ENCODE measurements at regions not wholly inside any gene's neighbourhood (a gene's known extent, or its start where the extent isn't known, plus 50 kb on each side); places are given as distances from the start of the nearest gene placed in this dataset.

DNA sequence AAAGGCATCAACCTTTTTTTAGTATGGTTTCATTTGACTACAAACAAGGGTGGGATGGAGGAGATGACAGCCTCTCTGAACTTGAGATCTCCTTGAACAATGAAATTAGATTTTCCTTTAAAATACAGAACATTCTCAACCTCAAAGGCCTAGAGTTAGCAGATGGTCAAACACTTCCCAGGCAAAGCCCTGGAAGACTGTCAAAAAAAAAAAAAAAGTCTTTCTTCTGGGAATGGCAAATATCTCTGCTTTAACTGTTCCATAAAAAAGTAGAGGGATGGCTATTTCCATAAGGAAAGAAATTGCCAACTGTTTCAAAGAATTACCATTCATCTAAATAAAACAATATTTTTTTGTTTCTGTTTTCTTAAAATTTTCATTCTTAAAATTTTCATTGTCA lies 870.8 kb downstream of the GALC start:
- no peak for TF ChIP-seq CTCF (IDR thresholded peaks at IDR 0.05; ENCODE audit: insufficient read depth, low read length, missing control alignments)
- DNase-seq (ENCODE audit: low read depth, low spot score) = no peak
- POLR2A ChIA-PET = no interaction called here
- CTCF ChIA-PET = no interaction called here
- no peak overlapping the region for H3K4me3 ChIP-seq (ENCODE audit: low read depth, low read length)

DNA sequence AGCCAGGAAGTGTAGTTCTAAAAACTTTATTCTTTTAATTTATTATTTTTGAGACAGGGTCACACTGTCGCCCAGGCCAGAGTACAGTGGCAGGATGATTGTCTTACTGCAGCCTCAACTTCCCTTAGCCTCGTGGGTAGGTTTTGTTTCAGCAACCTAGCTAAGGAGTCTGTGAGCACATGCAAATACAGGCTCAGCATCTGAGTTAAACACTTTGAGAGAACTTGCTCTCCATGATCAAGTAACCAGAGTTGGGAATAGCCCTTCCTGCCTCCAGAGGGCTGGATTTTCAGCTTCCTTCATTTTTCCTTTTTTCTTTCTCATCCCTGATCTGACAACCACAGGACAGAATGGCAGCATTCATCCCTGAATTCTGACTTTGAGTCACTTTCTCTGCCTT lies 871.3 kb downstream of the GALC start:
- ChIA-PET POLR2A (no interaction called here), CTCF (no interaction called here)
- no peak for TF ChIP-seq CTCF (IDR thresholded peaks at IDR 0.05; ENCODE audit: insufficient read depth, low read length, missing control alignments)
- no peak overlapping the region for H3K4me3 ChIP-seq (ENCODE audit: low read depth, low read length)
- no peak for DNase-seq (ENCODE audit: low read depth, low spot score)

GRCh38 chr14:87115234-87115633 lies 877.7 kb downstream of the GALC start:
- no peak for DNase-seq (ENCODE audit: low read depth, low spot score)
- ChIA-PET CTCF (no interaction called here), POLR2A (no interaction called here)
- no peak for TF ChIP-seq CTCF (IDR thresholded peaks at IDR 0.05; ENCODE audit: insufficient read depth, low read length, missing control alignments)
- no peak overlapping the region for H3K4me3 ChIP-seq (ENCODE audit: low read depth, low read length)

DNA sequence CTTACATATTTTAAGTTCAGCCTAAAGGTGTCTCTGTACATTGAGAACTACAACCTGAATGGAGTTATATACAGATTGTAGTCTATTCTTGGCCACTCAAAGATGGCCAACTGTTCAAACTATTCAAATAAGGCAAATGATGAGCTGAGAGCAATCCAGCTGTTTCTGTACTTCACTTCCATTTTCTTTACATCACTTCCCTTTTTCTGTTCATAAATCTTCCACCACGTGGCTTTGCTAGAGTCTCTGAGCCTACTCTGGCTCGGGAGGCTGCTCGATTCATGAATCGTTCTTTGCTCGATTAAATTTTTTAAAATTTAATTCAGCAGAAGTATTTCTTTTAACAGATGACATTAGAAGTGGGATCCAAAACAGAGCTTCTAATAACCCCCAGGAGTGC lies 879.7 kb downstream of the GALC start:
- DNase-seq (ENCODE audit: low read depth, low spot score) = no peak
- ChIA-PET CTCF (no interaction called here), POLR2A (no interaction called here)
- no peak for TF ChIP-seq CTCF (IDR thresholded peaks at IDR 0.05; ENCODE audit: insufficient read depth, low read length, missing control alignments)
- H3K4me3 ChIP-seq (ENCODE audit: low read depth, low read length) = no peak overlapping the region

DNA sequence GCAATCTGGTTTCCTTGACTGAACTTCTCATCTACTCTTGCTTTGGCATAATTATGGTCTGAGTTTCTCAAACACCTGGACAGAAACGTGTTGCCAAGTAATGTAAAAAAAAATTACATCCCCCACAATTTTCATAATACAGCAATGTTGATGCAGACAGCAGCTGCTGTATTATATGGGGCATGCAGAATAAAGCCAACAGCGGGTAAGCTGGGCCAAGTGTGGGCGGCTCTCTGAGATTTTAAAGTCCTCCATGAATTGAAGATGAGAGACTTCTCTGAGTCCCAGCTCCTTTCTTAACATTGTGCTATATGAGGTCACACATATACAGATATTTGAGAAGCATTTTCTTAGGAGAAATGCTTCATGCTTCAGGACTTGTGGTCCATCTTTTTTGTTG lies 881.2 kb downstream of the GALC start:
- CTCF ChIA-PET = no interaction called here
- H3K4me3 ChIP-seq (ENCODE audit: low read depth, low read length) = no peak overlapping the region
- TF ChIP-seq CTCF (IDR thresholded peaks at IDR 0.05; ENCODE audit: insufficient read depth, low read length, missing control alignments) = no peak
- POLR2A ChIA-PET = no interaction called here
- DNase-seq (ENCODE audit: low read depth, low spot score) = no peak

GRCh38 chr14:87111126-87111525 lies 881.9 kb downstream of the GALC start:
- H3K4me3 ChIP-seq (ENCODE audit: low read depth, low read length) = no peak overlapping the region
- no peak for DNase-seq (ENCODE audit: low read depth, low spot score)
- ChIA-PET CTCF (no interaction called here), POLR2A (no interaction called here)
- TF ChIP-seq CTCF (IDR thresholded peaks at IDR 0.05; ENCODE audit: insufficient read depth, low read length, missing control alignments) = no peak

Data from AG04449 (cell line).